DND-41 (cell line): ENCODE measurements at regions not wholly inside any gene's neighbourhood (a gene's known extent, or its start where the extent isn't known, plus 50 kb on each side); places are given as distances from the start of the nearest gene placed in this dataset.

Experiments used
- ATAC-seq: fragments of 200-7000 bp; cut with Tn5 transposase; 3 replicates; pipeline ENCODE4 v1.9.1; 2021; ENCODE audit warnings: low read depth; ENCODE audit not compliant: insufficient read depth
- DNase-seq: peaks from one replicate; pipeline ENCODE4 v3.0.0-alpha.2; 2020
- H2AFZ ChIP-seq: 2 replicates; pipeline ENCODE4 v1.6.0; 2012; ENCODE audit warnings: low read depth, low read length
- H3K27ac ChIP-seq: 2 replicates; pipeline ENCODE4 v1.5.1; 2012; ENCODE audit warnings: low read length, inconsistent platforms
- H3K27me3 ChIP-seq: fragments of 200-600 bp; sonication (generic); 2 replicates; pipeline ENCODE4 v1.6.0; 2012; ENCODE audit warnings: low read length, mild to moderate bottlenecking, inconsistent platforms; ENCODE audit not compliant: insufficient read depth, poor library complexity
- H3K36me3 ChIP-seq: 2 replicates; pipeline ENCODE4 v1.5.1; 2012; ENCODE audit warnings: low read length, inconsistent platforms; ENCODE audit not compliant: insufficient read depth
- H3K4me1 ChIP-seq: 2 replicates; pipeline ENCODE4 v1.5.1; 2012; ENCODE audit warnings: mild to moderate bottlenecking, low read length; ENCODE audit not compliant: insufficient read depth
- H3K4me2 ChIP-seq: 2 replicates; pipeline ENCODE4 v1.6.0; 2012; ENCODE audit warnings: mild to moderate bottlenecking, moderate library complexity, low read length, inconsistent platforms; ENCODE audit not compliant: insufficient read depth
- H3K4me3 ChIP-seq, 2 experiments: fragments of 200-600 bp in 1 of 2; shearing (Covaris generic) in 1 of 2; 2 replicates each; pipeline ENCODE4 v1.5.1; 2012 to 2016; ENCODE audit warnings: inconsistent platforms in 2 of 2, low read length in 2 of 2, mild to moderate bottlenecking in 2 of 2, low read depth in 1 of 2, moderate library complexity in 1 of 2
- H3K79me2 ChIP-seq: 2 replicates; pipeline ENCODE4 v1.6.0; 2012; ENCODE audit warnings: low read length, inconsistent platforms; ENCODE audit not compliant: insufficient read depth
- H3K9ac ChIP-seq: 2 replicates; pipeline ENCODE4 v1.6.0; 2012; ENCODE audit warnings: low read depth, mild to moderate bottlenecking, inconsistent platforms, low read length, moderate library complexity
- H3K9me3 ChIP-seq: 2 replicates; pipeline ENCODE4 v1.5.1; 2012; ENCODE audit warnings: low read length, moderate library complexity, mild to moderate bottlenecking, inconsistent platforms; ENCODE audit not compliant: insufficient read depth, severe bottlenecking
- H4K20me1 ChIP-seq: 2 replicates; pipeline ENCODE4 v1.6.0; 2012; ENCODE audit warnings: low read length; ENCODE audit not compliant: insufficient read depth
- CTCF ChIP-seq: IDR thresholded peaks from 2 replicates; pipeline ENCODE4 v1.5.1; 2012; ENCODE audit warnings: borderline replicate concordance, low read length, moderate library complexity, mild to moderate bottlenecking; ENCODE audit not compliant: poor library complexity, severe bottlenecking; ENCODE audit errors: extremely low read depth
- EZH2 ChIP-seq: IDR thresholded peaks from 3 replicates; pipeline ENCODE4 v1.6.1; 2012; ENCODE audit warnings: borderline replicate concordance, low read depth, mild to moderate bottlenecking, moderate library complexity, low read length, inconsistent platforms; ENCODE audit not compliant: severe bottlenecking

DNA sequence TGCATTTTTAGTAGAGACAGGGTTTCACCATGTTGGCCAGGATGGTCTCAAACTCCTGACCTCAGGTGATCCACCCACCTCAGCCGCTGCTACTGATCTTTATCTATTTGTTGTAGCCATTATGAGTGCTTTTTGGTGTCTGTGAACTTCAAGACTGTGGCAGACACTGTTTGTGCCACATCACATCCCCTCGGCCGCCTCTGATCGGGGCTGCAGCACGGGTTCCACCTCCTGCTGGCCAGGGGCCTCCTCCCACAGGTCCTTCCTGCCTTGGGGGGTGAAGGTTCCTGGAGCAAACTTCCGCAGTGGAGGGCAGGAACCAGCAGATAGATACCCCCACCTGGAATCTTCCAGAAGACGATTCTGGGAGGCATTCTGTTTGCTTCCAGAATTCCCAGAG is 98.5 kb downstream of the C9orf50 start:
- H3K4me2 ChIP-seq: no peak overlapping the region
- no peak for ATAC-seq

GRCh38 chr9:129520082-129520481 is 100.8 kb downstream of the C9orf50 start:
- ATAC-seq (no peak), DNase-seq (no peak)
- no peak overlapping the region for H3K27ac ChIP-seq
- no peaks in the 10 kb centered on the region for H3K27me3 ChIP-seq
- no peaks in the 10 kb centered on the region for H4K20me1 ChIP-seq
- no peak overlapping the region for H3K9ac ChIP-seq
- no peaks in the 10 kb centered on the region for H3K9me3 ChIP-seq
- no peaks in the 10 kb centered on the region for H3K79me2 ChIP-seq
- no peaks in the 10 kb centered on the region for H3K36me3 ChIP-seq
- H3K4me1 ChIP-seq: no peaks in the 10 kb centered on the region
- no peak overlapping the region for H3K4me2 ChIP-seq
- no peak overlapping the region for H3K4me3 ChIP-seq
- TF ChIP-seq CTCF (no peak), EZH2 (no peak)
- no peak overlapping the region for H2AFZ ChIP-seq

More for the DNA sequence above, 98.5 kb downstream of the C9orf50 start:
- H3K27me3 ChIP-seq: no peaks in the 10 kb centered on the region
- TF ChIP-seq EZH2 (no peak), CTCF (no peak)
- H4K20me1 ChIP-seq: no peaks in the 10 kb centered on the region
- H3K4me1 ChIP-seq: no peaks in the 10 kb centered on the region
- H3K36me3 ChIP-seq: no peaks in the 10 kb centered on the region
- no peak overlapping the region for H2AFZ ChIP-seq
- no peak for DNase-seq
- H3K9me3 ChIP-seq: no peaks in the 10 kb centered on the region
- no peaks in the 10 kb centered on the region for H3K79me2 ChIP-seq
- no peak overlapping the region for H3K4me3 ChIP-seq
- H3K9ac ChIP-seq: no peak overlapping the region
- no peak overlapping the region for H3K27ac ChIP-seq

- Histone ChIP-seq H3K9me3 (peaks cover 19% of the 10 kb centered on the region), H4K20me1 (no peaks in the 10 kb centered on the region), H3K36me3 (no peaks in the 10 kb centered on the region), H3K79me2 (no peaks in the 10 kb centered on the region), H3K4me1 (no peaks in the 10 kb centered on the region), H3K27ac (no peak overlapping the region), H3K4me3 (no peak overlapping the region), H3K27me3 (no peaks in the 10 kb centered on the region), H2AFZ (no peak overlapping the region), H3K4me2 (no peak overlapping the region), H3K9ac (no peak overlapping the region)
- TF ChIP-seq CTCF (no peak), EZH2 (no peak)
- DNase-seq: no peak
- ATAC-seq: no peak
Observed at GRCh38 chr9:129518074-129518473, 102.8 kb downstream of the C9orf50 start.

GRCh38 chr9:129517006-129517405 is 103.9 kb downstream of the C9orf50 start:
- ATAC-seq (no peak), DNase-seq (no peak)
- no peaks in the 10 kb centered on the region for H3K4me1 ChIP-seq
- TF ChIP-seq EZH2: no peak
- no peak for TF ChIP-seq CTCF
- H3K9me3 ChIP-seq: peaks cover 19% of the 10 kb centered on the region
- no peak overlapping the region for H3K9ac ChIP-seq
- H3K79me2 ChIP-seq: no peaks in the 10 kb centered on the region
- H3K27me3 ChIP-seq: no peaks in the 10 kb centered on the region
- H3K4me3 ChIP-seq: no peak overlapping the region
- H3K27ac ChIP-seq: no peak overlapping the region
- no peaks in the 10 kb centered on the region for H3K36me3 ChIP-seq
- H3K4me2 ChIP-seq: no peak overlapping the region
- H4K20me1 ChIP-seq: no peaks in the 10 kb centered on the region
- H2AFZ ChIP-seq: no peak overlapping the region
